Thoracic aorta (tissue), 2 donors: ENCODE measurements at regions not wholly inside any gene's neighbourhood (a gene's known extent, or its start where the extent isn't known, plus 50 kb on each side); places are given as distances from the start of the nearest gene placed in this dataset.

Source experiments
- ATAC-seq: fragments of 150-250 bp; one replicate; pipeline ENCODE4 v1.8.0; 2017; ENCODE audit warnings: low read depth; ENCODE audit not compliant: insufficient number of reproducible peaks, low FRiP score
- DNase-seq: peaks from one replicate; pipeline ENCODE4 v3.0.0-alpha.2; 2020; ENCODE audit warnings: low spot score
- H3K27ac ChIP-seq, 2 donors: fragments of 200-600 bp; sonication (generic); 1 replicate in 1 of 2; 2 replicates in 1 of 2; pipeline ENCODE4 v1.5.1; 2016; ENCODE audit warnings: mild to moderate bottlenecking in 2 of 2, moderate library complexity in 2 of 2
- H3K27me3 ChIP-seq: fragments of 200-600 bp; sonication (generic); replicated peaks from 2 replicates; pipeline ENCODE4 v1.6.0; 2016; ENCODE audit warnings: mild to moderate bottlenecking; ENCODE audit not compliant: insufficient read depth
- H3K36me3 ChIP-seq: fragments of 200-600 bp; sonication (generic); one replicate; pipeline ENCODE4 v1.5.1; 2016
- H3K4me1 ChIP-seq, 2 donors: fragments of 200-600 bp; sonication (generic); 1 replicate in 1 of 2; 2 replicates in 1 of 2; pipeline versions ENCODE4 v1.5.1 to v1.6.0; 2016; ENCODE audit warnings: low read depth in 2 of 2, mild to moderate bottlenecking in 1 of 2; ENCODE audit not compliant: control insufficient read depth in 1 of 2
- H3K4me3 ChIP-seq: fragments of 200-600 bp; sonication (generic); 2 replicates; pipeline ENCODE4 v1.5.1; 2016; ENCODE audit warnings: mild to moderate bottlenecking
- H3K9me3 ChIP-seq: fragments of 200-600 bp; sonication (generic); 2 replicates; pipeline ENCODE4 v1.5.1; 2016
- CTCF ChIP-seq: fragments of 200-600 bp; sonication (generic); IDR thresholded peaks from one replicate; pipeline ENCODE4 v1.5.1; 2019; ENCODE audit warnings: antibody characterized with exemption

DNA sequence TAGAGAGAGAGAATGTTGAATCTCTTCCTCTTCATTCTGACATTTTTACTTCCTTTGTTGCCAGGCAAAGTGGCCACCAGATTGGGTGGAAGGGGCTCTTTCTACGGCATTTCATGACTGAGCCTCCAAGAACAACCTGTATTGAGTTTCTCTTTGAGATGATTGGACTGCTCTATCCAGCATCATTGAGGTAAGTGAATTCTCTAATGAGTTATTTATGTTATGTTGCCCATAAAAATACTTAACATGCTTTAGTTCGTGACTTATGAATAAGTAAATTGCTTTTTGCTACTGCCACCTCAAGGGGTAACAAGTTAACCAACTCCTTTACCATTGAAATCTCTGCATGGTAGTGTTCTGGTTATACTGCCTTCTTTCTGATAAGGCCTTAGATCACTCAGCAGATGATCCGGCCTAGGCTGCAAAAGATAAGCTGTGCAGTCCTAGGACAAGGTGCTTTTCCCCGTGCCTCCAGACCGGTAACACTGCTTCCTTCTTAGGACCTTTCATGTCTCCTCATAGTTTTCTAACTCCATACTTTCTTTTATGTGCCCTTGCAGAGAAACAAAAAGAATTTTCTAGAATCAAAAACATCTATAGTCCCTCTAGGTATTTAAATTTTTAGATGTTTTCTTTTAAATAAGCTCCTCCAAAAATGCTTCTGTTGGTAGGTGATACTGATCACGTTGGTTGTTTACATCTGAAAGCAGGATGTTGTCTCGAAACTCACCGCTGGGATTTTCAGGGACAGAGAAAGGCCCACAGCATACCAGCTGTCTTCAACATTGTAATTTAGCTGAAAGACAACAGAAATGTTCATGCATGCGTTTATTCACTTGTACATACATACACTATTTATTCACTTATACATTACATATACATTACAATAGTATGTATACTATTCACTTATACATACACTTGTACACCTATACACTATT lies 157.1 kb upstream of the RBPJ start:
- Histone ChIP-seq H3K4me1 (no peaks in the 10 kb centered on the region), H3K4me3 (no peak overlapping the region), H3K36me3 (no peaks in the 10 kb centered on the region), H3K27me3 (no peaks in the 10 kb centered on the region), H3K9me3 (no peaks in the 10 kb centered on the region), H3K27ac (no peak overlapping the region)
- no peak for DNase-seq
- no peak for TF ChIP-seq CTCF
- ATAC-seq, result no peak

DNA sequence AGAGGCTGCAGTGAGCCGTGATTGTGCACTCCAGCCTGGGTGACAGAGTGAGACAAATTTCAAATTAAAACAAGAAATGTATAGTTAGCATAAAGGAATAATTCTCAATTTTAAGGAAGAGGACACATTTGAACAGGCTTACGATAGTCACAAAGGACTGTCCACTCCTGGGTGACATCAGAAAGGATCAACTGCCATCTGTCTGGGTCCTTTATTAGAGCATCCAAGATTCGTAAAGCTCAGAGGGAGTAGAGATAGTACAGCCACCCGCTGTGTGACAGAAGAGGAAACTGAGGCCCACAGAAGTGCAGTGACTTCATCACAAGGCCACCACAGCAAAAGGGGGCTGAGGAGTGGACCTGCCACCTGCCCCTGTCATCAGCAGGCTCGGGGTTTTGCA lies 149.3 kb upstream of the RBPJ start:
- no peaks in the 10 kb centered on the region for H3K36me3 ChIP-seq
- H3K27ac ChIP-seq, result no peak overlapping the region
- no peak for TF ChIP-seq CTCF
- DNase-seq (no peak), ATAC-seq (no peak)
- H3K27me3 ChIP-seq, result no peaks in the 10 kb centered on the region
- H3K9me3 ChIP-seq, result no peaks in the 10 kb centered on the region
- H3K4me3 ChIP-seq, result no peak overlapping the region
- H3K4me1 ChIP-seq, result no peaks in the 10 kb centered on the region

GRCh38 chr4:26171941-26172340 lies 148.9 kb upstream of the RBPJ start:
- Histone ChIP-seq H3K4me1 (no peaks in the 10 kb centered on the region), H3K9me3 (no peaks in the 10 kb centered on the region), H3K36me3 (no peaks in the 10 kb centered on the region), H3K4me3 (no peak overlapping the region), H3K27me3 (no peaks in the 10 kb centered on the region), H3K27ac (no peak overlapping the region)
- no peak for TF ChIP-seq CTCF
- no peak for ATAC-seq
- no peak for DNase-seq

DNA sequence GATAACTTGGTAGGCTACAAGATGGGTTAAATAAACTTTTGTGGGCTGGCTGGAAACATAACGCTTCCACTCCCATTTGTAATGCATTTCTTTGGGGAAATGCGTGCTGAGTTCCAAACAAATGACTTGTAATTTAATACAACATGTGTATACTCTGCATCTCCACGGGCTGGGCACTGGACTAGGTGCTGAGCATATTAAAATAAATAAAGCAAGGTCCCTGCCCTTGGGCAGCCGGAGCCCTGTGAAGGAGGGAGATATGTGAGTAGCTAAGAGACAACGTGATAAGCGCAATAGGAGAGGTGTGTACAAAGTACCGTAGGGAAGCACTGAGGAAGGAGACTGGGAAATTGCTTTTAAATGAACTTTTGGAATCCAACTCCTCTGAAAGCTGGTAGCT lies 147.2 kb upstream of the RBPJ start:
- ATAC-seq (no peak), DNase-seq (no peak)
- Histone ChIP-seq H3K9me3 (no peaks in the 10 kb centered on the region), H3K27me3 (no peaks in the 10 kb centered on the region), H3K36me3 (no peaks in the 10 kb centered on the region), H3K4me3 (no peak overlapping the region), H3K4me1 (no peaks in the 10 kb centered on the region), H3K27ac (no peak overlapping the region)
- no peak for TF ChIP-seq CTCF

- H3K9me3 ChIP-seq, result no peaks in the 10 kb centered on the region
- H3K27me3 ChIP-seq, result no peaks in the 10 kb centered on the region
- no peaks in the 10 kb centered on the region for H3K36me3 ChIP-seq
- ATAC-seq, result no peak
- H3K27ac ChIP-seq, result no peak overlapping the region
- no peak for TF ChIP-seq CTCF
- H3K4me3 ChIP-seq, result no peak overlapping the region
- DNase-seq, result no peak
- no peaks in the 10 kb centered on the region for H3K4me1 ChIP-seq
Measured at GRCh38 chr4:26174027-26174426, 146.8 kb upstream of the RBPJ start.
